SK-N-SH (cell line): ENCODE measurements at regions not wholly inside any gene's neighbourhood (a gene's known extent, or its start where the extent isn't known, plus 50 kb on each side); places are given as distances from the start of the nearest gene placed in this dataset.

ENCODE experiments used
- CTCF ChIA-PET: fragments of 300-600, 350-600 bp; formaldehyde crosslinking; extraction: SDS; loops from one replicate; lab custom pipeline; 2021; lab: Yijun Ruan, JAX
- POLR2A ChIA-PET: fragments of 350-600 bp; sonication (Branson Sonifier 250); formaldehyde crosslinking; extraction: SDS; loops from one replicate; lab custom pipeline; 2020; ENCODE audit warnings: antibody characterized with exemption, inconsistent platforms; lab: Yijun Ruan, JAX
- DNase-seq: peaks from one replicate; pipeline ENCODE4 v3.0.0; 2012
- H2AFZ ChIP-seq: fragments of 200-600 bp; sonication (generic); 2 replicates; pipeline ENCODE4 v1.8.1; 2016; ENCODE audit warnings: antibody characterized with exemption, mild to moderate bottlenecking, low read depth
- H3F3A ChIP-seq: fragments of 200-600 bp; sonication (generic); replicated peaks from 2 replicates; pipeline ENCODE3; 2016; ENCODE audit warnings: antibody characterized with exemption, mild to moderate bottlenecking; ENCODE audit not compliant: insufficient read depth
- H3K27ac ChIP-seq, 2 experiments: fragments of 200-500 bp in 1 of 2; fragments of 200-600 bp in 1 of 2; sonication (Bioruptor generic) in 1 of 2; sonication (generic), shearing (Covaris generic) in 1 of 2; 2 replicates each; pipeline versions ENCODE4 v1.5.1 to v1.6.1; 2014 to 2016; ENCODE audit warnings: low read depth in 2 of 2, inconsistent platforms in 1 of 2, low read length in 1 of 2, mild to moderate bottlenecking in 1 of 2, mixed read lengths in 1 of 2
- H3K27me3 ChIP-seq: fragments of 200-600 bp; sonication (generic), shearing (Covaris generic); 2 replicates; pipeline ENCODE4 v1.6.1; 2016; ENCODE audit warnings: mixed run types; ENCODE audit not compliant: insufficient read depth
- H3K36me3 ChIP-seq, 2 experiments: fragments of 200-500 bp in 1 of 2; fragments of 200-600 bp in 1 of 2; sonication (Bioruptor generic) in 1 of 2; sonication (generic) in 1 of 2; replicated peaks in 1 of 2; 2 replicates each; pipeline versions ENCODE3 to v1.5.1; 2014 to 2016; ENCODE audit warnings: low read length in 1 of 2, mild to moderate bottlenecking in 1 of 2; ENCODE audit not compliant: insufficient read depth in 2 of 2, control insufficient read depth in 1 of 2
- H3K4me1 ChIP-seq, 2 experiments: fragments of 200-500 bp in 1 of 2; fragments of 200-600 bp in 1 of 2; sonication (Bioruptor generic) in 1 of 2; sonication (generic), shearing (Covaris generic) in 1 of 2; 2 replicates each; pipeline versions ENCODE4 v1.5.1 to v1.6.1; 2014 to 2016; ENCODE audit warnings: low read depth in 1 of 2, low read length in 1 of 2, mixed run types in 1 of 2; ENCODE audit not compliant: insufficient read depth in 2 of 2, control insufficient read depth in 1 of 2
- H3K4me2 ChIP-seq: fragments of 200-600 bp; sonication (generic), shearing (Covaris generic); 2 replicates; pipeline ENCODE4 v1.6.1; 2017; ENCODE audit warnings: mixed run types
- H3K4me3 ChIP-seq, 2 experiments: fragments of 200-500 bp in 1 of 2; fragments of 200-600 bp in 1 of 2; sonication (Bioruptor generic) in 1 of 2; sonication (generic), shearing (Covaris generic) in 1 of 2; 2 replicates each; pipeline versions ENCODE4 v1.5.1 to v1.8.1; 2014 to 2016; ENCODE audit warnings: low read depth in 2 of 2, inconsistent platforms in 1 of 2, low read length in 1 of 2, mild to moderate bottlenecking in 1 of 2, mixed read lengths in 1 of 2, moderate library complexity in 1 of 2
- H3K79me2 ChIP-seq: fragments of 200-600 bp; sonication (generic); 2 replicates; pipeline ENCODE4 v1.8.1; 2017; ENCODE audit warnings: mild to moderate bottlenecking; ENCODE audit not compliant: insufficient read depth
- H3K9ac ChIP-seq: fragments of 200-600 bp; sonication (generic); 2 replicates; pipeline ENCODE4 v1.6.1; 2017; ENCODE audit warnings: mixed run types
- H3K9me2 ChIP-seq: fragments of 200-600 bp; sonication (generic); 2 replicates; pipeline ENCODE4 v1.6.1; 2017; ENCODE audit warnings: mixed run types
- H3K9me3 ChIP-seq: fragments of 200-600 bp; sonication (generic); 2 replicates; pipeline ENCODE4 v1.6.1; 2017; ENCODE audit warnings: mixed run types, mild to moderate bottlenecking, moderate library complexity
- H4K20me1 ChIP-seq: fragments of 200-600 bp; sonication (generic); 2 replicates; pipeline ENCODE4 v1.6.1; 2017; ENCODE audit warnings: mild to moderate bottlenecking, mixed run types; ENCODE audit not compliant: insufficient read depth
- CHD2 ChIP-seq: fragments of 150-350 bp; IDR thresholded peaks from 2 replicates; pipeline ENCODE4 v1.6.1; 2018; ENCODE audit warnings: low read length; ENCODE audit not compliant: partially characterized antibody
- EP300 ChIP-seq, 2 experiments: IDR thresholded peaks; 2 replicates each; pipeline versions ENCODE4 v1.4.0 to v1.6.1; 2012; ENCODE audit warnings: borderline replicate concordance in 1 of 2, low read depth in 1 of 2, low read length in 1 of 2
- FOXM1 ChIP-seq: IDR thresholded peaks from 2 replicates; pipeline ENCODE4 v1.4.0; 2012; ENCODE audit warnings: low read depth, mild to moderate bottlenecking
- GABPA ChIP-seq: IDR thresholded peaks from 2 replicates; pipeline ENCODE4 v1.4.0; 2012; ENCODE audit warnings: low read depth, mild to moderate bottlenecking
- JUND ChIP-seq: IDR thresholded peaks from 2 replicates; pipeline ENCODE4 v1.4.0; 2012
- MXI1 ChIP-seq: IDR thresholded peaks from 2 replicates; pipeline ENCODE4 v1.6.1; 2012; ENCODE audit warnings: mild to moderate bottlenecking, low read depth, low read length, improper control_type of control experiment
- NRF1 ChIP-seq: IDR thresholded peaks from 2 replicates; pipeline ENCODE4 v1.6.1; 2012; ENCODE audit warnings: low read depth, mild to moderate bottlenecking, low read length
- RFX5 ChIP-seq: IDR thresholded peaks from 2 replicates; pipeline ENCODE4 v1.6.1; 2012; ENCODE audit warnings: mild to moderate bottlenecking, improper control_type of control experiment, low read length
- TCF12 ChIP-seq: IDR thresholded peaks from 2 replicates; pipeline ENCODE4 v1.4.0; 2012
- YY1 ChIP-seq: IDR thresholded peaks from 2 replicates; pipeline ENCODE4 v1.4.0; 2012; ENCODE audit warnings: low read depth, mild to moderate bottlenecking
- WGBS: methylation state at CpG from one replicate; pipeline ENCODE4 v1.1.6; 2017; ENCODE audit warnings: low lambda C conversion rate; 5-methylcytosine and 5-hydroxymethylcytosine counted together
- TF ChIP-seq, protein P1 (sequence below): IDR thresholded peaks from 2 replicates; pipeline ENCODE4 v1.4.0; 2012; ENCODE audit warnings: low read depth
- TF ChIP-seq, protein P2 (sequence below): fragments of 150-350 bp; IDR thresholded peaks from 2 replicates; pipeline ENCODE4 v1.6.1; 2016; ENCODE audit warnings: mild to moderate bottlenecking, low read depth, low read length
- TF ChIP-seq, protein P3 (sequence below): fragments of 200-600 bp; sonication (generic); IDR thresholded peaks from 2 replicates; pipeline ENCODE4 v1.6.1; 2017; ENCODE audit warnings: antibody characterized with exemption, mild to moderate bottlenecking, moderate library complexity
- TF ChIP-seq, protein P4 (sequence below): IDR thresholded peaks from 2 replicates; pipeline ENCODE4 v1.4.0; 2012; ENCODE audit warnings: low read depth, borderline replicate concordance
- TF ChIP-seq, protein P5 (sequence below): IDR thresholded peaks from 2 replicates; pipeline ENCODE4 v1.4.0; 2012; ENCODE audit warnings: low read depth, borderline replicate concordance

DNA sequence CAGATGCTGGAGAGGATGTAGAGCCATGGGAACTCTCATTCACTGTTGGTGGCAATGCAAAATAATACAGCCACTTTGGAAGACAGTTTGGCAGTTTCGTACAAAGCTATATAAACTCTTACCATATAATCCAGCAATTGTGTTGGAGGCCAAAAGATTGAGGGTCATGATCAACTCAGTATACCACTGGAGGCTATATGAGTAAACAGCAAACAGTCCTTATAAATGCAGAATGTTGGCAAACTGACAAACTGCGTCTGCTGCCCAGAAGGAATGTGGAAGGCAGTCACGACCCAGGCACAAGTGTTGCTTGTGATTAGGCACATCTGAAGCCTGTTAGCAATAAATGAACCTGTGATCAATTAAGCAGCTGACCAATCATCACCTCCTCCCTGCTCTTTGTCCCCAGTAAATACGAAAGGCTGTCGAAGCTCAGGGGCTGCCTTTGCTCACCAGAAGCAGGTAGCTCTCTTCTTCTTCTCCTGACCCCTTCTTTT, 98.1 kb upstream of the SPOPL start:
- no peaks in the 10 kb centered on the region; the same call in 1 of the 2 replicates for H3K9me3 ChIP-seq
- 89% methylated on average over 5 of the region's 5 CpGs for WGBS
- H3K4me2 ChIP-seq = no peak overlapping the region
- H3K27ac ChIP-seq = no peak overlapping the region
- H3K36me3 ChIP-seq = no peaks in the 10 kb centered on the region
- H3K9me2 ChIP-seq = no peaks in the 10 kb centered on the region
- no peak for DNase-seq
- H3K4me1 ChIP-seq = peaks cover 0 to 2% of the 10 kb centered on the region in 2 experiments; a peak in 1 of 4 replicates
- H3F3A ChIP-seq = no peaks in the 10 kb centered on the region
- no peaks in the 10 kb centered on the region for H3K79me2 ChIP-seq
- H3K4me3 ChIP-seq = no peak overlapping the region
- H3K9ac ChIP-seq = no peak overlapping the region
- ChIA-PET POLR2A (no interaction called here), CTCF (interaction anchor here (1.1 kb wide), 1 partner anchor 11 kb away, joined by 3 read pairs; no protein-coding TSS in a partner anchor)
- no peak for TF ChIP-seq TCF12
- TF ChIP-seq, protein P1, sequence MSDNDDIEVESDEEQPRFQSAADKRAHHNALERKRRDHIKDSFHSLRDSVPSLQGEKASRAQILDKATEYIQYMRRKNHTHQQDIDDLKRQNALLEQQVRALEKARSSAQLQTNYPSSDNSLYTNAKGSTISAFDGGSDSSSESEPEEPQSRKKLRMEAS = no peak
- TF ChIP-seq CHD2 = no peak
- TF ChIP-seq JUND = no peak
- TF ChIP-seq FOXM1 = no peak
- TF ChIP-seq, protein P2, sequence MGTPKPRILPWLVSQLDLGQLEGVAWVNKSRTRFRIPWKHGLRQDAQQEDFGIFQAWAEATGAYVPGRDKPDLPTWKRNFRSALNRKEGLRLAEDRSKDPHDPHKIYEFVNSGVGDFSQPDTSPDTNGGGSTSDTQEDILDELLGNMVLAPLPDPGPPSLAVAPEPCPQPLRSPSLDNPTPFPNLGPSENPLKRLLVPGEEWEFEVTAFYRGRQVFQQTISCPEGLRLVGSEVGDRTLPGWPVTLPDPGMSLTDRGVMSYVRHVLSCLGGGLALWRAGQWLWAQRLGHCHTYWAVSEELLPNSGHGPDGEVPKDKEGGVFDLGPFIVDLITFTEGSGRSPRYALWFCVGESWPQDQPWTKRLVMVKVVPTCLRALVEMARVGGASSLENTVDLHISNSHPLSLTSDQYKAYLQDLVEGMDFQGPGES = no peak
- TF ChIP-seq MXI1 = no peak
- TF ChIP-seq, protein P3, sequence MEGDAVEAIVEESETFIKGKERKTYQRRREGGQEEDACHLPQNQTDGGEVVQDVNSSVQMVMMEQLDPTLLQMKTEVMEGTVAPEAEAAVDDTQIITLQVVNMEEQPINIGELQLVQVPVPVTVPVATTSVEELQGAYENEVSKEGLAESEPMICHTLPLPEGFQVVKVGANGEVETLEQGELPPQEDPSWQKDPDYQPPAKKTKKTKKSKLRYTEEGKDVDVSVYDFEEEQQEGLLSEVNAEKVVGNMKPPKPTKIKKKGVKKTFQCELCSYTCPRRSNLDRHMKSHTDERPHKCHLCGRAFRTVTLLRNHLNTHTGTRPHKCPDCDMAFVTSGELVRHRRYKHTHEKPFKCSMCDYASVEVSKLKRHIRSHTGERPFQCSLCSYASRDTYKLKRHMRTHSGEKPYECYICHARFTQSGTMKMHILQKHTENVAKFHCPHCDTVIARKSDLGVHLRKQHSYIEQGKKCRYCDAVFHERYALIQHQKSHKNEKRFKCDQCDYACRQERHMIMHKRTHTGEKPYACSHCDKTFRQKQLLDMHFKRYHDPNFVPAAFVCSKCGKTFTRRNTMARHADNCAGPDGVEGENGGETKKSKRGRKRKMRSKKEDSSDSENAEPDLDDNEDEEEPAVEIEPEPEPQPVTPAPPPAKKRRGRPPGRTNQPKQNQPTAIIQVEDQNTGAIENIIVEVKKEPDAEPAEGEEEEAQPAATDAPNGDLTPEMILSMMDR = no peak
- no peak for TF ChIP-seq EP300 (IDR thresholded peaks at IDR 0.05; ENCODE audit: borderline replicate concordance in 1 of 2, low read depth in 1 of 2, low read length in 1 of 2)
- TF ChIP-seq YY1 = no peak
- TF ChIP-seq, protein P4, sequence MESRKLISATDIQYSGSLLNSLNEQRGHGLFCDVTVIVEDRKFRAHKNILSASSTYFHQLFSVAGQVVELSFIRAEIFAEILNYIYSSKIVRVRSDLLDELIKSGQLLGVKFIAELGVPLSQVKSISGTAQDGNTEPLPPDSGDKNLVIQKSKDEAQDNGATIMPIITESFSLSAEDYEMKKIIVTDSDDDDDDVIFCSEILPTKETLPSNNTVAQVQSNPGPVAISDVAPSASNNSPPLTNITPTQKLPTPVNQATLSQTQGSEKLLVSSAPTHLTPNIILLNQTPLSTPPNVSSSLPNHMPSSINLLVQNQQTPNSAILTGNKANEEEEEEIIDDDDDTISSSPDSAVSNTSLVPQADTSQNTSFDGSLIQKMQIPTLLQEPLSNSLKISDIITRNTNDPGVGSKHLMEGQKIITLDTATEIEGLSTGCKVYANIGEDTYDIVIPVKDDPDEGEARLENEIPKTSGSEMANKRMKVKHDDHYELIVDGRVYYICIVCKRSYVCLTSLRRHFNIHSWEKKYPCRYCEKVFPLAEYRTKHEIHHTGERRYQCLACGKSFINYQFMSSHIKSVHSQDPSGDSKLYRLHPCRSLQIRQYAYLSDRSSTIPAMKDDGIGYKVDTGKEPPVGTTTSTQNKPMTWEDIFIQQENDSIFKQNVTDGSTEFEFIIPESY = no peak
- no peak for TF ChIP-seq GABPA
- no peak for TF ChIP-seq NRF1
- TF ChIP-seq RFX5 = no peak
- TF ChIP-seq, protein P5, sequence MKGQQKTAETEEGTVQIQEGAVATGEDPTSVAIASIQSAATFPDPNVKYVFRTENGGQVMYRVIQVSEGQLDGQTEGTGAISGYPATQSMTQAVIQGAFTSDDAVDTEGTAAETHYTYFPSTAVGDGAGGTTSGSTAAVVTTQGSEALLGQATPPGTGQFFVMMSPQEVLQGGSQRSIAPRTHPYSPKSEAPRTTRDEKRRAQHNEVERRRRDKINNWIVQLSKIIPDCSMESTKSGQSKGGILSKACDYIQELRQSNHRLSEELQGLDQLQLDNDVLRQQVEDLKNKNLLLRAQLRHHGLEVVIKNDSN = no peak
- H3K27me3 ChIP-seq = no peaks in the 10 kb centered on the region
- H2AFZ ChIP-seq = no peak overlapping the region
- H4K20me1 ChIP-seq = no peaks in the 10 kb centered on the region
